GM19467 (cell line): ENCODE measurements at regions not wholly inside any gene's neighbourhood (a gene's known extent, or its start where the extent isn't known, plus 50 kb on each side); places are given as distances from the start of the nearest gene placed in this dataset.

ENCODE experiments used
- ATAC-seq: cut with Tn5 transposase; IDR thresholded peaks from one replicate; pipeline ENCODE4 v1.9.1; 2021; ENCODE audit warnings: mild to moderate bottlenecking, moderate library complexity; ENCODE audit not compliant: unreplicated experiment

DNA sequence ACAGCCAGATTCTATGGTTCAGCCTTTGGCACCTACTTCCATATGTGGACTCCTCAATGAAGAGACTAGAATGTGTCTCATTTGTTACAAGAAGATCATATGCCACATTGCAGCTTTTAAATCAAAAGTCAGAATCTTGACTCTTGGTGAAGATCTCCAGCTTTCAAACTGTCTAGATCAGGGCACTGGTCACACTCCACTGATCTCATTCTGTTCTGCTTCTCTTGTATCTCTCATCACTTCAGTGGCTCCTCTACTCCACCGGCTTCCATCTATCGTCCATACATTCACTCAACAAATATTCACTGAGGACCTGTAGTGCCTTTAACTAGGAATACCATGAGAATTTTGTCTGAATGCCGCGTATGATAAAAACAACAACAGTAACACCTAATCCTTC lies 203.3 kb upstream of the LPP start:
- ATAC-seq: no peak

DNA sequence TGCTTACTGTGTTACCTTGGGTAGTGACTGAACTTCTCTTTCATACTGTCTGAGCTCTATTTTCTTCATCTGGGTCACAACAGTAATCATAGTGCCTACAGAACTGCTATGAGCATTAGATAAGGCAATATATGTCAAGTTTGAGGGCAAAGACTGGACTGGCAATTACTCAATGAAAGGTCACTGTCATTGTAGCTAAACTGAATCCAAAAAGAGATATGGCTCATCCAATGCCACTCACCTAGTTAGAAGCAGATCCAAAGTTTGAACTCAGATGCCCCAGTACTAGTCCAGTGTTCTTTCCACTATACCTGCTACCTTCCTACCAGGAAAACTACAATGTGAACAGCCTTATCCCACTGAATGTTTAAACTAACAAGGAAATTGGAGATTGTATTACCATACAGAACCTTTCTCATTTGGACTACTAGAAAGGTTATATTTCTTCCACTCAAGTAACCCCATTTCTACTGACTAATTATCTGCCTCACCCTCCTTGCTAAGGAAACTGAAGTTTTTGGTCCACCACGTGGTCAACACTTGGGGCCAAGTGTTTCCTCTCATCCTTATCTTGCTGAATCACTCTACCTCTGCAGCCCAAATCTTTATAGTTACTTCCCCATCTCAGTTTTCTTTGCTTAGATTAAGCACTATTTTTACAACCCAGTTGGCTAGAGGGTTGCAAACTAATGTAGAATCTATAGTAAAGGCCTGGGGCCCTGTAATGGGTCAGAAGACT lies 202.3 kb upstream of the LPP start:
- ATAC-seq: no peak

DNA sequence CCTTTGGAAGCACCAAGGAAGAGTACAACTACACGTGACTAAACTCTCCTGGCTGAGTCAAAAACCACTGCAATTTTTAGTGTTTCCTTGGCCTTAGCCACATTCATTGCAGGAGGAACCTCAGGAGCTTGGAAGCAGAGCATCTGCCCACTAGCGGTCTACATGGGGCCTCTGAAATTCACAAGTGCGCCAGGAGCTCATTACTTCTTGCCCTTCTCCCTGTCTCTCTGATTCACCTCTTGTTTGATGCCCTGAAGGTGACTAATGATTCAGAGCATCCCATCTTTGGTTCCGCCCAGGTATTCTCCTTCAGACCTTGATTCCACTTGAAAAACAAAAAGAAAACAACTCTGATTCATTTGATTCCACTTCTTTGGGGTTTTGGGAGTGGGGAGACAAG lies 201.1 kb upstream of the LPP start:
- ATAC-seq: no peak

DNA sequence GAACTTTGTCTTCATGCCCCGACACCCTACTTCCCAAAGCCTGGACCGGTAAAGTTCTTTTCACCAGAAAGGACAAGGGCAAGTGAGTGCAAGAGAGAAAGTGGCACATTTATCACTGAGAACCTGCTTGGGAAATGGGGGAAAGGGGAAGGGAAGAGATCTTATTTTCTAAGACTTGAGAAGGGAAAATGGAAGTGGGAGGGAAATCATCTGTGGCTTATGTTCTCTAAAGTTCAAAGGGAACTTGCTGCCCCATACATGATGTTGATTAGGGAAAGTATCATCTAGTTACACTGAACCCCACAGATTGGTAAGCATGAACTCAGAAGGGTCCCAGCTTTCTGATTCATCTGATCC lies 199.5 kb upstream of the LPP start:
- ATAC-seq: no peak

DNA sequence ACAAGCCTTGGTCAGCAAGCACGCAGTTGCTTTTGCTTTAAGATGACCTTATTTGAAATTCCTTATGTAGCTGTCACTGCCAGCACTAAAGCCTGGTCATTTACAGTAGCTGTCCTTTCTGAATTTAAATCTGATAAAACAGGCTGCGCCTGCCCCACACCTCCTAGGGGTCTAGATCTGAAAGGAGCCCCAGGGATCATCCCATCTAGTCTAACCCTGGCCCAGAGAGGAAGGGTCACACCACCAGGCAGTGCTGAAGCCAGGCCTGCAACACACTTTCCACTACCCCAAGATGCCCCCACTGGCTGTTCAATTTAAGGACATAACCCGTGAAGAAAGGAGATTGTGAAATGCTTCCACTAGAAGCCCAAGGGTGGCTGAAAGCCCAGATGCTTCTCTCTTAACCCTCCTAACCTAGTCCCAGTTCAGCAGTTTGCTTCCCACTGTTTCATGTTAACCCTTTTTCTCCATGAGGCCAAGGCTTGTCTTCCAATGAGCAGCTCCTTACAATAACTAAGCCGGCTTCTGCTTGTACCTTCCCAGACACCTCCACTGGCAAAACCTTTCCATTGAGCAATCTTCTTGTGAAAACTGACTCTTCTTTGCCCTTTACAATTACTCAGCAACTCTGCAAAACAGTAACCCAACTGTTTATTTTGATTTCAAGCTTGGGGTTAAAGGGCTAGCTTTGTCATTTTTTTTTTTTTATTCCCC lies 198.9 kb upstream of the LPP start:
- no peak for ATAC-seq

DNA sequence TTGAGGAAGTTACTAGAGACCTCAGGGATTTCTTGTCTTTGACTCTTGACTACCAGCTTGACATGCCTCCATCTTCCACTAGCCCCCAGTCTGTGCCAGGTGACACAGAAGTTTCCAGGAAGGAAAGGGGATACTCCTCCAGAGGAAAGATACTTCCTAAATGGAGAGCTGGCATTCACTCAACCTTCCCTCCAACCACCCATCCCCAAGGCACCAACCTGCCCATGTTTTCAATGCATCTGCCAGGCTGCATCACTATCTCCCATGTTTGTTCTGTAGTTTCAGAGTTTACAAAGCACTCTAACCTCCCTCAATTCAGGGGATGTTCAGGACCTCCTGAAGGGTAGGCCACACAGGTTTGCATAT lies 198.4 kb upstream of the LPP start:
- ATAC-seq: no peak

DNA sequence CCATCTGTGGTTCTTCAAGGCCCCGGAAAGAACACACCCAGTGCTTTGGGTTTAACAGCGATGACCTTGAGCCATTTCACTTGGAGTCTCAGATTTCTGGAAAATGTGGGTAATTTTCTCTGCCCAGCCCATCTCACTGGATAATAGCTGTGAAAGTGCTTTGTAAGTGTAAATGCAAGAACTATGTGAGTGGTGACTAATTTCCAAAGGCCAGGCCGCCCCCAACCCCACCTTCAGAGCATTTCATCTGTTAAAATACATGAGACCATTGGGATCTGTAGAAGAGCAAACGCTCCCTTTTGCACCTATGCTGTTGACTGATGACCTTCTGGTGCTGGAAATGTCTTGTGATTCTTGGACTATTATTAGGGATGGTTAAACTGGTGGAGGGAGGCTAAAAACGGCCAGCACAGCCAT lies 196.8 kb upstream of the LPP start:
- ATAC-seq: no peak

DNA sequence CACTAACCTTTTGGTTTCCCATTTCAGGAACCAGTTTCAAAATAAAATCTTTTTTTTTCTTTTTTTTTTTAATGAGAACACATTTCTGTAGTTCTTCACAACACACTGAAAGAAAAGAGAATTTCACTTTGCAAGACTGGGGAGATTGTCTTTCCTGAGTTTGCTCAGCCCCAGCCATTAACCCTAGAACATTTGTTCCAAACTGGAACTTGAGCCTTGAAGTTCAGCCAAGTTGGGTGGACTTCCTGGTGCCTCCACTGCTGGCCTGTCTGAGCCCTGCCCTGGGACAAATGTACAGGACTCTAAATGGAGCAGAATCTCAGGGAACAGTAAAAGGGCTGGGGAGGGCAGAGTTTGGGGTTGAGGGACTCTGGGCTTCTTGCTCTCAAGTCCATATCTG lies 196.4 kb upstream of the LPP start:
- no peak for ATAC-seq

DNA sequence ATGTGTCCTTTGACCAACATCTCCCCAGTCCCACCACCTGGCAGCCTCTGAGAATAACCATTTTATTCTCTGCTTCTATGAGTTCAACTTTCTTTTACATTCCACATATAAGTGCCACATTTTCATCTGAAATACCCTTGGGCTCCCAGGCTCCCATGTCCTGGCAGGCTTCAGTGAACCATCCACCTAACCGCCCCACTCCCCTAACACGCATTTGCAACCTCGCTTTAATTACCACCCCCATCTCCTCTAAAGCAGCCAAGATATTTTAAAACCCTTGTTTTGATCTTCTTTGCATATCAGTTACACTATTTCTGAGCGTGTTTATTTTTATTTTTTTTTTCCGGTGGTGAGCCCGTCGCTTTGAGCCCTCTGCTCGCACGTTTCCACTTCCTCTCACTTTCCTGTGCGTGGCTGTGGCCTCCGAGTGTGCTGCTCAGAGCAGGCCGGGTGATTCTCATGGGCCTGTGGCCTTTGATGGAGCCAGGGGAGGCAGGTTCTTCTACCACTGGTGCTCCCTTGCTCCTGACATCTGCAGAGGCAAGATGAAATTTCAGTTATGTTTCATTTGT lies 195.4 kb upstream of the LPP start:
- no peak for ATAC-seq

DNA sequence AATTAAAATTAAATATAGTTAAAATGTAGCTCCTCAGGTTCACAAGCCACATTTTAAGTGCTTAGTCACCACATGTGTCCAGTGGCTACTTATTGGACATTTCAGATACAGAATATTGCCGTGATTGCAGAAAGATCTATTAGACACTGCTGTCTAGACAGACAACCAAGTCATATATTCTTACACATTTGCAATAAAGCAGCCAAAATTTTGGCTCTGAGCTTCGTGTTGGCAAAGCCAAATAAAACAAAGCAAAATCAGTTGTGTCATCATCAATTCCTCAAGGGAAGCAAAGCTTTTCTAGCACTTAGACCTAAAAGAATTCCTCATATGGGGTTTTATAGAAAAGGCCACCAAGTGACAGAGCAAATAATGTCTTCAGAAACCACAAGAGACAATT lies 193.1 kb upstream of the LPP start:
- ATAC-seq: no peak

DNA sequence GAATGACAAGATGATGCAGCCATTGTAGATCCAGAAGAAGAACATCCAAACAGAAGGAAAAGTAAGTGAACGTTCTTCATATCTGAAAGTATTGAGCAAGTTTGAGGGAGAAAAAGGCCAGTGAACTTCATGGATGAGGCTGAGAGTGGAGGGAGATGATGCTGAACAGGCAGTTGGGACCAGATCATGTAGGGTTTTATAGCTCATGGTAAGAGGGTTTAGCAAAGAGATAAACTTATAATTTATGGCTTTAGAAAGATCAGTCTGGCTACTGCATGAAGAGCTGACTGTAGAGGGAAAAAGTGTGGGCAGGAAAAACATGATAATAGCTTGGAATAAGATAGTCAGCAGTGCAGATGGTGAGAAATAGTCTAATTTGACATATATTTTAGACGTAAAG lies 192.6 kb upstream of the LPP start:
- no peak for ATAC-seq

DNA sequence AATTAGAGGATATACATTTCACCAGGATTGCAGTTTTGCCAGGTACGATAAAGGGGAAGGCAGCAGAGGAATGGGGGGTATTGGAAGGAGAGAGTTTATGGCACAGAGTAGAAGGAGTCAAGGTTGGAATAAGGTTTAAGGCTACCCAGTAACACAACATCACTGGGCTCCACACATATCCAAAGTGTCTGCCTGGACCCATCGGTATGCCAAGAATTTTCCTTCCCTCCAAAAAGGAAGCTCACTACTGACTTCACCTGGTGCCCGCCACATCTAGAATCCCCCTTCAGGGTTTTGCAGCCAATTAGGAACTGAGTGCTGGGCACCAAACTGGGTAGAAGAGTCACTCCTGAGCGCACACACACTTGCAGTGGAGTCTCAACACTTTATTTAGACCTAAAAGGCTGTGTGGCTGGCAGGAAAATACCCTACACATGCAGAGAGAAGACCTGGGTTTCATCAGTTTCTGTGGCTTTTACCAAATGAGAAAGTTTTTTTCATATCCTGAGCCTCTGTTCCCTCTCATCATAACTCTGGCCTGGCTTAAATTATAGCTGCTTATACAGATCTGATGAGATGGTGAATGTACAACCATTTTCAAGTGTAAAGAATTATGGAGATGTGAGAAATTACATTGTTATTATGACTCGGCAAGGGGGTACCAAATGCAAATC lies 190.8 kb upstream of the LPP start:
- no peak for ATAC-seq

DNA sequence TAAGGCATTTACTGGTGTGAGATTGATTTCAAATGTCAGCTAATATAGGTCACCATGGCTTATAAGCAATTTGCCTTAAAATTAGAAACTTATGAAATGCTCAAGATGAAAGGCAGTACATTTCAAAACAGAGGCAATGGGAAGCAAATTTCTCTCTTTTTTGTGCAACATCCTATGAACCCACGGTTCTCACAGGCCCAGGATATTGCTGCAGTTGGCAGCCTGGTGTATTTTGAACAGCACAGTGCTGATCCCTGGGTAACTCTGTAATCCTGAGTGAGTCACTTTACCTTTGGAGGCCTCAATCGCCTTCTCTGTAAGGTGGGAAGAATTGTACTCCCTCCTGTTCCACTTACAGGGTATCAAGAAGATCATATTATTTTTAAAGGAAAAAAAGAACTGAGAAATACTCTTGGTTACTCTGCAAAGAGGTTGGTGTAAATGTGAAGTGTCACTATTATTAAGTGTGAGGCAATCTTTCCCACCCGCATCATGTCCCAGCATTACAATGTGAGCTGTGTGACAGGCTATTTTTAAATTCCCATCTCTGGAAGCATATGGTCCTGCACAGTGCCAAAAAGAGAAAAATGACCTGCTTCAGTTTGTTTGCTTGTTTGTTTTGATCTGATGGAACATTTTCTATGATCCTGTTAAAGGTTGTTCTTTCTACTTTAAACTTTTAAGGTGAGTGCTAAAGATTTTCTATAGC lies 190.1 kb upstream of the LPP start:
- ATAC-seq: no peak

DNA sequence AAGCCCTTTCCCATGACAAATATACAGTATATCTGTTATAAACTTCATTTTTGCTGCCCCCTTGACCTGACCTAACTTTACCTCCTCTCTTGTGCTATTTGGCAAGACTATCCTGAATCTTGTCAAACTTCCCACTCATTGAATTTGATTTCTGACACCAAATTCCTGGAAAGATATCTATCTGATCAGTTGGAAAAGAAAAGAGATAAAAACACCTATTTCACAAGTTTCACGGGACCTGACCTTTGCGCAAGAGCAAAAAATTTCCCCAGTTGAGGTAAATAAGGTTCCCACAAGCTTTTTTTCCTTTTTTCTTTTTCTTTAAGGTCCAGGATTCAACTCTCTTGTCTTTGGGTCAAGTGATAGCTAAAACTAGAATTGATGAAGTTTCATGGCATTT lies 189.2 kb upstream of the LPP start:
- no peak for ATAC-seq

DNA sequence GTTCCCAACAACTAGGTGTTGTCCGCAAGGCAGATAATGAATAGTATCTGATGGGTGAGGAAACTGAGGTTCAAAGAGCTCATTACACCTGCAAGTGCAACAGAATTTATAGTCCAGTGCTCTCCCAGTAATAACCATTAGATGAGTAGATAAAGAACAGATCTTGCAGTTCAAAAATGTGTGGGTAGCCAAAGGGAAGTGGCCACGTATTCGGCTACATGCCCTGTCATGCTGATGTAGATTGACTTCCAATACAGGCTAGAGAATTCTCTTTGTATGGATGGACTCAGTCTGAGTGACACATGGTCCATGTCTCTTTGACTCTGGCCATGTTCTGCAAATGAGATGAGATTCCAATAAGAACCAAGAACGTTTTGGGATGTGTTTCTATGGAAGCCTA lies 187.9 kb upstream of the LPP start:
- ATAC-seq: no peak

DNA sequence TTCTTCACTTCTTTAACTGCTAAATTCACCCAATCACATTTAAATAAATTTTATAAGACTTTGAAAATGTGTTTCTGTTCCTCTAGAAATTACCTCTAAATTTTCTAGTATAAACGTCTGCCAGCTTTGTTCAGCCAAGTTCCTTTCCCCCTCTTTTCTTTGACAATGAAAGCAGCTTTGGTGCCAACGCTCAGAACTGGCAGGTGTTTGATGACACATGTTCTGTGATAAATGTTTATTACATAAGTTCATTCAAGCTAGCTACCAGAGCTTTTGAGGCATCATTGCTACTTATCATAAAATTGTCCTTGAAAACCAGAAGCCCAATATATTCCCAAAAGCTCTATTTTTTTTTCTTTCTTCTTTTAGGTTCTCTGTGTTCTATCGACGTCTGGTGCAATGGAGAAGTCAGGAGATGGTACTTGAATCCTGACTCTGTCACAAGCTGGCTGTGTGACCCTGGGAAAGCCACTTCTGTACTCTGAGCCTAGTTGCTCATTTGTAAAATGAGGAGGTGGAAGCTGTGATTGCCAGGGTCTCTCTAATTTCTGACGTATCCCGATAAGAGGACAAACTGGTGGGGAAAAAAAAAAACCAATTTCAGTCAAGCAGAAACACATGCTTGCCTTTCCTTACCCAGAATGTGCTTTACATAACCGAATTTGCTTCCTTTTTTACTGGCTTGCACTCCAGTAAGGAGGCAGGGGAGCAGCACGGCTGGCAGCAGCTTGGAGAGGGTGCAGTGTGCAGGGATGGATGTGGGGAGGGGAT lies 187.1 kb upstream of the LPP start:
- no peak for ATAC-seq

DNA sequence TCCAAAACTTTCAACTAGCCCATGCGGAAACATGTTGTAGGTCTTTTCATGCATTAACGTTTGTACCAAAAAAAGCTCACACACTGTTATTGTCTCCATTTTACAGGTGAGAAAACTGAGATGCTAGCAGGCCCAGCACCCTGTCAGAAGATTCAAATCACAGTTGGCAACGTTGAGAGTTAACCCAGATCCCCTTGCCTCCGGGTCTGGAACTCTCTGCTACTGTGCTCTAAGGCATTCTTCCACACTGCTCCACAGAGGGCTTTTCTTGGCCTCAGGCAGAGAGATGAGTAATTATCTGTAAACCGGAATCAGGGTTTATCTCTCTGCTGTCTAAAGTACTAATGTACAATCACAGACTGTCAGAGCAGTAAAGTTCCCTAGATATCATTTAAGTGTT lies 186.0 kb upstream of the LPP start:
- no peak for ATAC-seq

DNA sequence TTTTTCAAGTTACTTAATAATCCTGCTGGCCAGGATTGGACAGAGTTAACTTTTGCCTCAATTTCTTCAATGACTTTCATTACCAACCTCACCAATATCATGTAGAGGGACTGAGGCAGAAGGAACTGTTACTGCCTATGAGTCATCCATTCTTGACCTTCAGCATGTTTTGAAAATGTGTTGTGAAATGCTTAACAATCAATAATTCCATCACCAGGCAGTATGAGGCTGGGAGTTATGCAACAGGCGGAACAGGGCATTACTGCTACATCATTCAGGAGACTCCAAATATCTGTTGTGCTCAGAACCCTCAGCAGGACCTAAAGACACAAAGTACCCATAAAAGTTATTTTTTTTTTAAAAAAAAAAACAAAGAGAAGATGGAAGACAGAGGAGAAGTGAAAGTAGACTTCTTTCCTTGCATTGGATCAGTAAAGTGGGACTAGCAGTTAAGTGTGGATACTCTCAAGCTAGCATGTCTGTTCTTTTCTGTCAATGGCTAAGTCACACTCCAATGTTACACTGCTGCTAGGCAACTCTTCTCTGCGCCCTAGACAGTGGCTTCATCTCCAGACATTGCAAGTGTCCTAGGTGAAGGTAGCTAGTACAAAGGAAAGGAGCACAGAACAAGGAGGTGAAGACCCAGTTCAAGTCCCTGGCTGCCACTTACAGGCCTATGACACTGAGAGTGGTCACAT lies 184.9 kb upstream of the LPP start:
- no peak for ATAC-seq

DNA sequence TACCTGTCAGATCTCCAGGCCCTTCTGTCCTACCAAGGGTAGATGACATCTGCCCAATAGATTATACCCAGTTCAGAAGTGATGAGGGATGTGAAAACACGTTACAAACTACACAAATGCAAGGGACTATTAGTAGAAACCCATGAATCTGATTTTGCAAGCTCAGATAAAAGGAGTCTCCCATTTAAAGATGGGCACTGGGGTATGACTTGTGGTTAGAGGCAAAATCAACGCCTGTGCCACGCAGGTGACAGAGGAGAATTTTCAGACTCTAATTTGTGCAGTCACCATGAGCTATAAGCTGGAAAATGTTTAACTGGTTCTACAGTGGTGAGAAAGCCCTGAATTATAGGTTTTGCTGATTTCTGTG lies 184.4 kb upstream of the LPP start:
- ATAC-seq: no peak

DNA sequence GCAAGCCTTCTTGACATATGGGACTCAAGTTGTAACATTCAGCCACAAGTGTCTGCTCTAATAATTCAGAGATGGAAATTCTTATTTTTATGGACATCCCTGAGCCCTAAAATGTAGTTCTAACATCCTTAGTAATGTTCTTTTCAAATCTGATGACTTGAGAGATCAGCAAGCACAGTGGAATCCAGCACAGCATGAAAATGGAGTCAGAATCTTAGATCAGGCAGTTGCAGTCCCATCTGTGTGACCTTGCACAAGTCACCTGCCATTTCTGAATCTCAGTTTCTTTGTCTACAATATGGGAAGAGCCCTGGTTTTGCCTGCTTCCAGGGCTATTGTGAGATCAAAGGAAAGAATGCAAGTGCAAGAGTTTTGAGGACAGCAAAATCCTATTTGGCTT lies 183.9 kb upstream of the LPP start:
- ATAC-seq: no peak
